SK-N-SH (cell line): ENCODE measurements at regions not wholly inside any gene's neighbourhood (a gene's known extent, or its start where the extent isn't known, plus 50 kb on each side); places are given as distances from the start of the nearest gene placed in this dataset.

Experiments
- CTCF ChIA-PET: fragments of 300-600, 350-600 bp; formaldehyde crosslinking; extraction: SDS; loops from one replicate; lab custom pipeline; 2021; lab: Yijun Ruan, JAX
- POLR2A ChIA-PET: fragments of 350-600 bp; sonication (Branson Sonifier 250); formaldehyde crosslinking; extraction: SDS; loops from one replicate; lab custom pipeline; 2020; ENCODE audit warnings: antibody characterized with exemption, inconsistent platforms; lab: Yijun Ruan, JAX
- DNase-seq: peaks from one replicate; pipeline ENCODE4 v3.0.0; 2012
- H2AFZ ChIP-seq: fragments of 200-600 bp; sonication (generic); 2 replicates; pipeline ENCODE4 v1.8.1; 2016; ENCODE audit warnings: antibody characterized with exemption, mild to moderate bottlenecking, low read depth
- H3F3A ChIP-seq: fragments of 200-600 bp; sonication (generic); replicated peaks from 2 replicates; pipeline ENCODE3; 2016; ENCODE audit warnings: antibody characterized with exemption, mild to moderate bottlenecking; ENCODE audit not compliant: insufficient read depth
- H3K27ac ChIP-seq, 2 experiments: fragments of 200-500 bp in 1 of 2; fragments of 200-600 bp in 1 of 2; sonication (Bioruptor generic) in 1 of 2; sonication (generic), shearing (Covaris generic) in 1 of 2; 2 replicates each; pipeline versions ENCODE4 v1.5.1 to v1.6.1; 2014 to 2016; ENCODE audit warnings: low read depth in 2 of 2, inconsistent platforms in 1 of 2, low read length in 1 of 2, mild to moderate bottlenecking in 1 of 2, mixed read lengths in 1 of 2
- H3K27me3 ChIP-seq: fragments of 200-600 bp; sonication (generic), shearing (Covaris generic); 2 replicates; pipeline ENCODE4 v1.6.1; 2016; ENCODE audit warnings: mixed run types; ENCODE audit not compliant: insufficient read depth
- H3K36me3 ChIP-seq, 2 experiments: fragments of 200-500 bp in 1 of 2; fragments of 200-600 bp in 1 of 2; sonication (Bioruptor generic) in 1 of 2; sonication (generic) in 1 of 2; replicated peaks in 1 of 2; 2 replicates each; pipeline versions ENCODE3 to v1.5.1; 2014 to 2016; ENCODE audit warnings: low read length in 1 of 2, mild to moderate bottlenecking in 1 of 2; ENCODE audit not compliant: insufficient read depth in 2 of 2, control insufficient read depth in 1 of 2
- H3K4me1 ChIP-seq, 2 experiments: fragments of 200-500 bp in 1 of 2; fragments of 200-600 bp in 1 of 2; sonication (Bioruptor generic) in 1 of 2; sonication (generic), shearing (Covaris generic) in 1 of 2; 2 replicates each; pipeline versions ENCODE4 v1.5.1 to v1.6.1; 2014 to 2016; ENCODE audit warnings: low read depth in 1 of 2, low read length in 1 of 2, mixed run types in 1 of 2; ENCODE audit not compliant: insufficient read depth in 2 of 2, control insufficient read depth in 1 of 2
- H3K4me2 ChIP-seq: fragments of 200-600 bp; sonication (generic), shearing (Covaris generic); 2 replicates; pipeline ENCODE4 v1.6.1; 2017; ENCODE audit warnings: mixed run types
- H3K4me3 ChIP-seq, 2 experiments: fragments of 200-500 bp in 1 of 2; fragments of 200-600 bp in 1 of 2; sonication (Bioruptor generic) in 1 of 2; sonication (generic), shearing (Covaris generic) in 1 of 2; 2 replicates each; pipeline versions ENCODE4 v1.5.1 to v1.8.1; 2014 to 2016; ENCODE audit warnings: low read depth in 2 of 2, inconsistent platforms in 1 of 2, low read length in 1 of 2, mild to moderate bottlenecking in 1 of 2, mixed read lengths in 1 of 2, moderate library complexity in 1 of 2
- H3K79me2 ChIP-seq: fragments of 200-600 bp; sonication (generic); 2 replicates; pipeline ENCODE4 v1.8.1; 2017; ENCODE audit warnings: mild to moderate bottlenecking; ENCODE audit not compliant: insufficient read depth
- H3K9ac ChIP-seq: fragments of 200-600 bp; sonication (generic); 2 replicates; pipeline ENCODE4 v1.6.1; 2017; ENCODE audit warnings: mixed run types
- H3K9me2 ChIP-seq: fragments of 200-600 bp; sonication (generic); 2 replicates; pipeline ENCODE4 v1.6.1; 2017; ENCODE audit warnings: mixed run types
- H3K9me3 ChIP-seq: fragments of 200-600 bp; sonication (generic); 2 replicates; pipeline ENCODE4 v1.6.1; 2017; ENCODE audit warnings: mixed run types, mild to moderate bottlenecking, moderate library complexity
- H4K20me1 ChIP-seq: fragments of 200-600 bp; sonication (generic); 2 replicates; pipeline ENCODE4 v1.6.1; 2017; ENCODE audit warnings: mild to moderate bottlenecking, mixed run types; ENCODE audit not compliant: insufficient read depth
- CTCF ChIP-seq: fragments of 200-600 bp; sonication (generic); IDR thresholded peaks from 2 replicates; pipeline ENCODE4 v1.6.1; 2017; ENCODE audit warnings: antibody characterized with exemption, mild to moderate bottlenecking, moderate library complexity
- EZH2phosphoT487 ChIP-seq: fragments of 200-600 bp; sonication (generic); IDR thresholded peaks from 2 replicates; pipeline ENCODE4 v1.6.1; 2017; ENCODE audit warnings: low read depth, mixed run types, mild to moderate bottlenecking, antibody characterized with exemption, moderate library complexity, borderline replicate concordance
- FOXM1 ChIP-seq: IDR thresholded peaks from 2 replicates; pipeline ENCODE4 v1.4.0; 2012; ENCODE audit warnings: low read depth, mild to moderate bottlenecking
- GABPA ChIP-seq: IDR thresholded peaks from 2 replicates; pipeline ENCODE4 v1.4.0; 2012; ENCODE audit warnings: low read depth, mild to moderate bottlenecking
- IRF3 ChIP-seq: fragments of 150-350 bp; IDR thresholded peaks from 2 replicates; pipeline ENCODE4 v1.6.1; 2016; ENCODE audit warnings: mild to moderate bottlenecking, low read depth, low read length
- MAX ChIP-seq: IDR thresholded peaks from 2 replicates; pipeline ENCODE4 v1.4.0; 2012; ENCODE audit warnings: low read depth
- MXI1 ChIP-seq: IDR thresholded peaks from 2 replicates; pipeline ENCODE4 v1.6.1; 2012; ENCODE audit warnings: mild to moderate bottlenecking, low read depth, low read length, improper control_type of control experiment
- NFIC ChIP-seq: IDR thresholded peaks from 2 replicates; pipeline ENCODE4 v1.4.0; 2012; ENCODE audit warnings: borderline replicate concordance
- REST ChIP-seq: IDR thresholded peaks from 2 replicates; pipeline ENCODE4 v1.6.1; 2012; ENCODE audit warnings: mild to moderate bottlenecking, low read depth, low read length, moderate library complexity
- TAF1 ChIP-seq: IDR thresholded peaks from 2 replicates; pipeline ENCODE4 v1.6.1; 2012; ENCODE audit warnings: low read depth, mild to moderate bottlenecking, low read length, moderate library complexity, borderline replicate concordance
- USF1 ChIP-seq: IDR thresholded peaks from 2 replicates; pipeline ENCODE4 v1.4.0; 2012; ENCODE audit warnings: low read depth, borderline replicate concordance
- WGBS: methylation state at CpG from one replicate; pipeline ENCODE4 v1.1.6; 2017; ENCODE audit warnings: low lambda C conversion rate; 5-methylcytosine and 5-hydroxymethylcytosine counted together

- CTCF ChIA-PET: no interaction called here
- H3K27ac ChIP-seq: no peak overlapping the region
Observed at GRCh38 chr9:107989099-107989498, 499.5 kb upstream of the KLF4 start.

More at GRCh38 chr9:107989099-107989498, 499.5 kb upstream of the KLF4 start:
- Histone ChIP-seq H3K4me1 (no peaks in the 10 kb centered on the region), H3K36me3 (no peaks in the 10 kb centered on the region), H3F3A (no peaks in the 10 kb centered on the region), H3K27me3 (peaks cover 7% of the 10 kb centered on the region; the same call in 1 of the 2 replicates), H2AFZ (no peak overlapping the region), H3K4me3 (no peak overlapping the region), H3K9me2 (no peaks in the 10 kb centered on the region), H3K4me2 (no peak overlapping the region), H3K9ac (no peak overlapping the region), H3K79me2 (no peaks in the 10 kb centered on the region), H3K9me3 (no peaks in the 10 kb centered on the region), H4K20me1 (no peaks in the 10 kb centered on the region)
- whole genome bisulfite sequencing: 38% methylated on average over 4 of the region's 4 CpGs
- DNase-seq: no peak
- POLR2A ChIA-PET: no interaction called here
- TF ChIP-seq USF1 (no peak), NFIC (no peak), EZH2phosphoT487 (no peak), REST (no peak), GABPA (no peak), CTCF (no peak), MXI1 (no peak), MAX (no peak), FOXM1 (no peak), IRF3 (no peak), TAF1 (no peak)
